ENCODE measurements at regions not wholly inside any gene's neighbourhood (a gene's known extent, or its start where the extent isn't known, plus 50 kb on each side); places are given as distances from the start of the nearest gene placed in this dataset.
"Not testable (repeated sequence)": the region's sequence is repeated elsewhere in the genome, so short reads cannot be mapped to it uniquely, and the experiment has no call there.

DNA sequence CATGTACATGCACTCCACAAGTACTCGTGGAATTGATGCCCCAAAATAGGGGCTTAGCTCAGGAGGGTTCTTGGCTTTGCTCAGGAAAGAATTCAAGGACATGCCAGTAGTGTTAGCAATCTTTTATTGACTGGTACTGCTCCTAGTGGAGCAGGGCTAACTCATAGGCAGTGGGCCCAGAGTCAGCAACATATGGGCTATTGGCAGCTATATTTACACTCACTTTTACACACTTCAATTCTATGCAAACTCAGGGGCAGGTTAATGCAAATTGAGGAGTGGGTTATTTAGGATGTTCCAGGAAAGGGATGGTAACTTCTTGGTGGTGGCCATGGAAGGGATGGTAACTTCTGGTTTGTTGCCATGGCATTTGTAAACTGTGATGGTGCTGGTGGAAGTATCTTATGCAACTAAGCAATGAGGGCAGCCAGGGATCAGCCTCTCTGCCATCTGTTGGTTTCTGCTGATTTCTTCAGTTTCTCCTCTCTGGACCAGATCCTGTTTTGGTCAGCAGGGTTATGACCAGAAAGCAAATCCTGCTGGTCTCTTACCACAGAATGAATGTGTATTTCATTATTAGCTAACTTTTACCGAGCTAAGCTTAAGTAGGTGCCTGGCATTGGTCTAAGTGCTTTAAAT lies 69.2 kb upstream of the FAT1 start:
- ATAC-seq (ENCODE audit: low FRiP score) (no peak), DNase-seq (no peak)
- intact Hi-C loops (cut with DNase I): no loop called here
- no peaks in the 10 kb centered on the region for H3K9me3 ChIP-seq (ENCODE audit: control insufficient read depth, low read length)
- peaks cover 0 to 2% of the 10 kb centered on the region in 2 donors for H3K27me3 ChIP-seq (ENCODE audit: control insufficient read depth in 1 of 2, insufficient read depth in 2 of 2, low read length in 1 of 2)
- H3K27ac ChIP-seq (ENCODE audit: low read depth in 1 of 2, low read length in 2 of 2): no peak overlapping the region
- H3K4me3 ChIP-seq (ENCODE audit: low read length in 2 of 2): no peak overlapping the region
- WGBS, 2 donors: 51 to 57% methylated on average over 2 of the region's 2 CpGs
- H3K4me1 ChIP-seq (ENCODE audit: control insufficient read depth in 1 of 2, insufficient read depth in 2 of 2, low read length in 2 of 2): no peaks in the 10 kb centered on the region
- no peaks in the 10 kb centered on the region for H3K36me3 ChIP-seq (ENCODE audit: control insufficient read depth in 1 of 2, insufficient read depth in 2 of 2, low read length in 1 of 2)

DNA sequence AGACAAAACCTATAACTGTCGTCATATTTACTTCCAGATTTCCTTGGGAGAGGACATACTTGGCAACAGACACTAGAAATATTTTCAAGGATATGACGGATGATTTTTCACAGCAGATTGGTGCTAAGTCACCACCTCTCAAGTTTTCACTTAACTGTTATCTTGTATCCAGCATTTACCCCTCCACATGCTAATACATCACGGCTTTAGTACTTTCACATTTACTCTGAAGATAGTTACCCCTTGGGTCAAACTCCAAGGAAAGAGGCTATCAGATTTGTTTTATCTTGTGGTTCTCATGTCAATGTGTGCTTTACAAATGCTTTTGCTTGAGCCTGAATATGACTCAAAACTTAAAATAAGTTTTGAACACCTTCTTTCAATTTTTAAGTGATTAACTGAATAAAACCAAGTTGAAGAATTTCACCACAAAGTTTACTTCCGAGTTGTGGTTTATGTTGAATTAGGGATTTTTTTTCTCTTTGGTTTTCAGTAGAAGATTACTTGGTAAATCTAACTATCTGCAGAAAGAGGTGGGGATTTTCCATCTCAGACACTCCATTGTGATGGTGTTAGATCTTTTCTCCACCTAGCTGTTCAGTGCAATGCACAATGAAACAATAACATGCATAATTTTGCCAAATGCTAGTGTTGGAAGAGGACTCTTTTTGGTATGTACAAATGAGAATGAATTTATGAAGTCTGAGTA lies 75.4 kb upstream of the FAT1 start:
- DNase-seq: no peak
- Histone ChIP-seq H3K27me3 (ENCODE audit: control insufficient read depth in 1 of 2, insufficient read depth in 2 of 2, low read length in 1 of 2) (peaks cover 0 to 2% of the 10 kb centered on the region in 2 donors), H3K36me3 (ENCODE audit: control insufficient read depth in 1 of 2, insufficient read depth in 2 of 2, low read length in 1 of 2) (no peaks in the 10 kb centered on the region), H3K27ac (ENCODE audit: low read depth in 1 of 2, low read length in 2 of 2) (no peak overlapping the region), H3K9me3 (ENCODE audit: control insufficient read depth, low read length) (no peaks in the 10 kb centered on the region), H3K4me3 (ENCODE audit: low read length in 2 of 2) (no peak overlapping the region), H3K4me1 (ENCODE audit: control insufficient read depth in 1 of 2, insufficient read depth in 2 of 2, low read length in 2 of 2) (no peaks in the 10 kb centered on the region)
- 33 to 51% methylated on average over 4 of the region's 4 CpGs for WGBS, 2 donors
- ATAC-seq (ENCODE audit: low FRiP score): no peak
- intact Hi-C loops (cut with DNase I): no loop called here

- Histone ChIP-seq H3K36me3 (ENCODE audit: control insufficient read depth in 1 of 2, insufficient read depth in 2 of 2, low read length in 1 of 2) (no peaks in the 10 kb centered on the region), H3K4me1 (ENCODE audit: control insufficient read depth in 1 of 2, insufficient read depth in 2 of 2, low read length in 2 of 2) (peaks cover 0 to 1% of the 10 kb centered on the region in 2 donors), H3K27ac (ENCODE audit: low read depth in 1 of 2, low read length in 2 of 2) (no peak overlapping the region), H3K4me3 (ENCODE audit: low read length in 2 of 2) (no peak overlapping the region), H3K27me3 (ENCODE audit: control insufficient read depth in 1 of 2, insufficient read depth in 2 of 2, low read length in 1 of 2) (peaks cover 0 to 2% of the 10 kb centered on the region in 2 donors), H3K9me3 (ENCODE audit: control insufficient read depth, low read length) (no peaks in the 10 kb centered on the region)
- DNase-seq (no peak), ATAC-seq (ENCODE audit: low FRiP score) (no peak)
- intact Hi-C loops (cut with DNase I): no loop called here
- whole genome bisulfite sequencing, 2 donors: 89 to 93% methylated on average over 6 of the region's 6 CpGs
Observed at GRCh38 chr4:186805020-186805820, 81.6 kb upstream of the FAT1 start.

- DNase-seq; H3K4me1 ChIP-seq (ENCODE audit: control insufficient read depth in 1 of 2, insufficient read depth in 2 of 2, low read length in 2 of 2); H3K36me3 ChIP-seq (ENCODE audit: control insufficient read depth in 1 of 2, insufficient read depth in 2 of 2, low read length in 1 of 2); H3K9me3 ChIP-seq (ENCODE audit: control insufficient read depth, low read length); intact Hi-C loops (cut with DNase I); H3K4me3 ChIP-seq (ENCODE audit: low read length in 2 of 2); H3K27me3 ChIP-seq (ENCODE audit: control insufficient read depth in 1 of 2, insufficient read depth in 2 of 2, low read length in 1 of 2); ATAC-seq (ENCODE audit: low FRiP score); H3K27ac ChIP-seq (ENCODE audit: low read depth in 1 of 2, low read length in 2 of 2): not testable (repeated sequence)
- 95 to 97% methylated on average over 5 of the region's 5 CpGs for WGBS, 2 donors
Observed at GRCh38 chr4:186805917-186806316, 82.3 kb upstream of the FAT1 start.

DNA sequence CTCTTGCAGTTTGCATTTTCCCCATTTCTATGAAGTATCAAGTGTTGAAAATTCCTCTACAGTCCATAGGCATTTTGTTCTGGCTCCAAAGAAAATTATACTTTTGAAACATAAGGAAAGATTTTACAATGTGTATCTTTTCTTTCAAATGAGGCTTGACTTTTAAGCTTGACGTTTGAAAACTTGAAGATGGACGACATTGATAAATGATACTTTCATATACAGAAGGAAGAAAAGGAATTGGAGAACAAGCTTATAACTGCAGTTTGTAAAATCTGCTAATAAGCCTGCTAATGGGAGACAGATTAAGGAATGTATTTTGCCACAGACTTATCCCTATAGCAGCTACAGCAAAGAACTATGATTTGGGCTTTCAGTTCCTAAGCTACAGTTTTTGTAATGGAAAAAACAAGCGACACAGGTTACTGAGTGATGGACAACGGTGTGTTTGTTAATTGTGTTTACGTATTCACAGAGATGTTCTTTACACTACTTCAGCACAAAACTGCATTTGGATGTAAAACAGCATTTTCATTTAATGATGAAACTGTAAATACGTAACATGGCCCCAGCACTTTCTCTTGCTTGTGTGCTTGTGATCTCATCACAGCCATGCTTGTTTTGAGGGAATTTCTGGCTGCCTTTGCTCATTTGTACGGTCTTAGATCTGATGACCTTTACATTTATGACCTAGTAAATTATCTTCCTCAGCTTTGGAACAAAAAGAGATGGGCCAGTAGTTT lies 83.2 kb upstream of the FAT1 start:
- Histone ChIP-seq H3K27ac (ENCODE audit: low read depth in 1 of 2, low read length in 2 of 2) (no peak overlapping the region), H3K36me3 (ENCODE audit: control insufficient read depth in 1 of 2, insufficient read depth in 2 of 2, low read length in 1 of 2) (no peaks in the 10 kb centered on the region), H3K4me1 (ENCODE audit: control insufficient read depth in 1 of 2, insufficient read depth in 2 of 2, low read length in 2 of 2) (peaks cover 0 to 1% of the 10 kb centered on the region in 2 donors), H3K9me3 (ENCODE audit: control insufficient read depth, low read length) (no peaks in the 10 kb centered on the region), H3K4me3 (ENCODE audit: low read length in 2 of 2) (no peak overlapping the region), H3K27me3 (ENCODE audit: control insufficient read depth in 1 of 2, insufficient read depth in 2 of 2, low read length in 1 of 2) (no peaks in the 10 kb centered on the region)
- DNase-seq (no peak), ATAC-seq (ENCODE audit: low FRiP score) (no peak)
- 62 to 64% methylated on average over 7 of the region's 7 CpGs for WGBS, 2 donors
- intact Hi-C loops (cut with DNase I): no loop called here

DNA sequence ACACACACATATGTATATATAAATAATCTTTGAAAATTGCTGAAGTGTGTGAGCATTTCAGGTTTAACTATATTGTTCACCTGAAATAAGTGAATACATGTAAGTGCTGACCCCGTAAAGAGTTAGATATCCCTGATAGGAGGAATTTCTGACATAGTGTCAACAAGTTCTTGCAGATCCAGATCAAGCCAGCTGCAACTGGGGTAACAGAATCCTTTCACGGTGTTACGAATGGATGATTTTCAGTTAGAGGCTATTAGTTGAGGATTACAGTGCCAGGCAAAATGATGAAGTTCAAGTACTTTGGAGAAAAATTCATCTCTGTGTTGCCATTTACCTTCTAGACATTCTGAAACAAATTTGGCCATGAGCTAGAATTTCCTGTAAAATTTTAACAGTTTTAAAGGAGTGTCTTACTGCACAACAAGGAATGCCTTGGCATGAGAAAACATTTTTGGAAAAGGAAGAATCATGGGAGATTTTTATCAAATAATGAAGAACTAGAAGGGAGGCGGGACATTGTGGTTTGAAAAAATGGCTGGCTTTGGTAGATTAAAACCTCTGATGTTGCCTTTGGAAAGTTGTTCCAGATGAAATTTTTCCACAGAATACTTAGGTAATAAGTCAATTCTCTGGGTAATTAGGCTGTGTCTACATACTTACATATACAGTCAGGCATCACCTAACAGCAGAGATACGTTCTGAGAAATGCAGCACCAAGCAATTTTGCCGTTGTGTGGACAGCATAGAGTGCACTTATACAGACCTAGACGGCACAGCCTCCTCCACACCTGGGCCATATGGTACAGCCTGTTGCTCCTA lies 84.4 kb upstream of the FAT1 start:
- Histone ChIP-seq H3K4me1 (ENCODE audit: control insufficient read depth in 1 of 2, insufficient read depth in 2 of 2, low read length in 2 of 2) (peaks cover 0 to 1% of the 10 kb centered on the region in 2 donors), H3K36me3 (ENCODE audit: control insufficient read depth in 1 of 2, insufficient read depth in 2 of 2, low read length in 1 of 2) (no peaks in the 10 kb centered on the region), H3K9me3 (ENCODE audit: control insufficient read depth, low read length) (no peaks in the 10 kb centered on the region), H3K27me3 (ENCODE audit: control insufficient read depth in 1 of 2, insufficient read depth in 2 of 2, low read length in 1 of 2) (no peaks in the 10 kb centered on the region), H3K27ac (ENCODE audit: low read depth in 1 of 2, low read length in 2 of 2) (no peak overlapping the region), H3K4me3 (ENCODE audit: low read length in 2 of 2) (no peak overlapping the region)
- intact Hi-C loops (cut with DNase I): no loop called here
- WGBS, 2 donors: 78 to 82% methylated on average over 7 of the region's 7 CpGs
- ATAC-seq (ENCODE audit: low FRiP score) (no peak), DNase-seq (no peak)

GRCh38 chr4:186808630-186809018 lies 85.0 kb upstream of the FAT1 start:
- no peaks in the 10 kb centered on the region for H3K27me3 ChIP-seq (ENCODE audit: control insufficient read depth in 1 of 2, insufficient read depth in 2 of 2, low read length in 1 of 2)
- H3K4me1 ChIP-seq (ENCODE audit: control insufficient read depth in 1 of 2, insufficient read depth in 2 of 2, low read length in 2 of 2): peaks cover 0 to 1% of the 10 kb centered on the region in 2 donors
- no peak overlapping the region for H3K4me3 ChIP-seq (ENCODE audit: low read length in 2 of 2)
- intact Hi-C loops (cut with DNase I): no loop called here
- ATAC-seq (ENCODE audit: low FRiP score): no peak
- no peaks in the 10 kb centered on the region for H3K9me3 ChIP-seq (ENCODE audit: control insufficient read depth, low read length)
- 76 to 82% methylated on average over 7 of the region's 7 CpGs for WGBS, 2 donors
- DNase-seq: no peak
- no peaks in the 10 kb centered on the region for H3K36me3 ChIP-seq (ENCODE audit: control insufficient read depth in 1 of 2, insufficient read depth in 2 of 2, low read length in 1 of 2)
- no peak overlapping the region for H3K27ac ChIP-seq (ENCODE audit: low read depth in 1 of 2, low read length in 2 of 2)

DNA sequence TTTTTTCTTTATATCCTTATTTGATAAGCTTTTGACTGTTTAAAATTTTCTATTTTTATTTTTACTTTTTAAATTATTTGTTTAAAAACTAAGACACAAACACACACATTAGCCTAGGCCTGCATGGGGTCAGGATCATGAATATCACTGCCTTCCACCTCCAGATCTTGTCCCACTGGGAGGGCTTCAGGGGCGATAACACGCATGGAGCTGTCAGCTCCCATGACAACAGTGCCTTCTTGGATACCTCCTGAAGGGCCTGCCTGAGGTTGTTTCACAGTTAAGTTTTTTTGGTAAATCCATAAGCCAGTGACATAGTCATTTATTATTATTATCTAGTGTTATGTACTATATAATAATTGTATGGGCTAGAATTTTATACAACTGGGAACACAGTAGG lies 85.4 kb upstream of the FAT1 start:
- no peak for ATAC-seq (ENCODE audit: low FRiP score)
- H3K27ac ChIP-seq (ENCODE audit: low read depth in 1 of 2, low read length in 2 of 2): no peak overlapping the region
- no peak overlapping the region for H3K4me3 ChIP-seq (ENCODE audit: low read length in 2 of 2)
- no peaks in the 10 kb centered on the region for H3K36me3 ChIP-seq (ENCODE audit: control insufficient read depth in 1 of 2, insufficient read depth in 2 of 2, low read length in 1 of 2)
- no peak for DNase-seq
- 97 to 99% methylated on average over 2 of the region's 2 CpGs for WGBS, 2 donors
- peaks cover 0 to 1% of the 10 kb centered on the region in 2 donors for H3K4me1 ChIP-seq (ENCODE audit: control insufficient read depth in 1 of 2, insufficient read depth in 2 of 2, low read length in 2 of 2)
- H3K9me3 ChIP-seq (ENCODE audit: control insufficient read depth, low read length): no peaks in the 10 kb centered on the region
- H3K27me3 ChIP-seq (ENCODE audit: control insufficient read depth in 1 of 2, insufficient read depth in 2 of 2, low read length in 1 of 2): no peaks in the 10 kb centered on the region
- intact Hi-C loops (cut with DNase I): no loop called here

Measured in aorta (tissue), 5 donors.